ENCODE measurements at regions not wholly inside any gene's neighbourhood (a gene's known extent, or its start where the extent isn't known, plus 50 kb on each side); places are given as distances from the start of the nearest gene placed in this dataset.

- TF ChIP-seq NANOG (IDR thresholded peaks at IDR 0.05; ENCODE audit: insufficient read depth, low read depth, low read length, poor library complexity, severe bottlenecking), result no peak
- no peak for TF ChIP-seq SP4 (IDR thresholded peaks at IDR 0.05; ENCODE audit: low read length)
- no peak for TF ChIP-seq SP2 (IDR thresholded peaks at IDR 0.05; ENCODE audit: low read length)
- no peak for TF ChIP-seq CHD1 (IDR thresholded peaks at IDR 0.05; ENCODE audit: low read depth, low read length)
- no peak for TF ChIP-seq BACH1 (IDR thresholded peaks at IDR 0.05; ENCODE audit: low read length)
- no peak for TF ChIP-seq NRF1 (IDR thresholded peaks at IDR 0.05; ENCODE audit: low read depth, low read length)
- no peak for TF ChIP-seq CREB1 (IDR thresholded peaks at IDR 0.05)
- no peak for TF ChIP-seq RFX5 (IDR thresholded peaks at IDR 0.05; ENCODE audit: borderline replicate concordance, low read depth, low read length)
- H3K56ac ChIP-seq (replicated peaks; ENCODE audit: insufficient read length, low read depth, low read length), result no peak overlapping the region
- H3K27me3 ChIP-seq (replicated peaks in 1 of 4; ENCODE audit: control insufficient read depth in 3 of 4, extremely low read depth in 1 of 4, insufficient read depth in 3 of 4, low read length in 3 of 4), result no peaks in the 10 kb centered on the region
- H3K4me3 ChIP-seq (ENCODE audit: extremely low read depth in 1 of 4, insufficient read depth in 2 of 4, low read depth in 3 of 4, low read length in 4 of 4), result no peak overlapping the region
- no peak overlapping the region for H4K91ac ChIP-seq (replicated peaks; ENCODE audit: insufficient read length, low read length)
- H3K27ac ChIP-seq (ENCODE audit: low read depth, low read length), result no peak overlapping the region
- 91% methylated on average over 3 of the region's 3 CpGs; no CpG with 5 or more reads in 1 of the 2 experiments for WGBS, 2 experiments (ENCODE audit: extremely low coverage in 1 of 2, insufficient coverage in 1 of 2, insufficient read length in 1 of 2, insufficient replicate concordance in 2 of 2, low coverage in 1 of 2, low lambda C conversion rate in 2 of 2, missing lambda C conversion rate in 1 of 2)
- POLR2A ChIA-PET (ENCODE audit: partially characterized antibody), result no interaction called here
- no peak overlapping the region; the same call in 1 of the 2 replicates for H2AFZ ChIP-seq (ENCODE audit: low read length)
- H3K9ac ChIP-seq (replicated peaks in 1 of 4; ENCODE audit: extremely low read depth in 1 of 4, low read depth in 3 of 4, low read length in 3 of 4), result no peak overlapping the region
- H3K4ac ChIP-seq (replicated peaks; ENCODE audit: insufficient read length, low read depth, low read length), result no peak overlapping the region
- no peak overlapping the region for H2AK5ac ChIP-seq (ENCODE audit: low read depth, low read length)
- no peaks in the 10 kb centered on the region for H3K9me3 ChIP-seq (ENCODE audit: insufficient read depth in 2 of 2, low read depth in 1 of 2, low read length in 1 of 2)
- no peaks in the 10 kb centered on the region for H3K23me2 ChIP-seq (ENCODE audit: low read depth, low read length)
- H3K18ac ChIP-seq (ENCODE audit: extremely low read depth, low read length), result no peak overlapping the region
- FAIRE-seq (no peak), DNase-seq (ENCODE audit: low read depth in 1 of 2, low spot score in 2 of 2) (no peak)
- H2BK15ac ChIP-seq (ENCODE audit: low read length), result no peak overlapping the region
- no peaks in the 10 kb centered on the region for H3K79me2 ChIP-seq (ENCODE audit: control insufficient read depth in 1 of 2, insufficient read depth in 2 of 2, low read length in 2 of 2)
- H4K5ac ChIP-seq (ENCODE audit: insufficient read length, low read depth, low read length), result no peak overlapping the region
- H2BK12ac ChIP-seq (ENCODE audit: low read depth, low read length), result no peak overlapping the region
- no peaks in the 10 kb centered on the region for H3K79me1 ChIP-seq (ENCODE audit: low read depth, low read length)
- no peak overlapping the region for H2BK20ac ChIP-seq (ENCODE audit: low read length)
- H3K14ac ChIP-seq (ENCODE audit: insufficient read length), result no peak overlapping the region
- H3K4me1 ChIP-seq (replicated peaks in 1 of 4; ENCODE audit: control insufficient read depth in 3 of 4, insufficient read depth in 4 of 4, low read length in 3 of 4), result no peaks in the 10 kb centered on the region
- CTCF ChIA-PET (ENCODE audit: partially characterized antibody), result no interaction called here
- no peak overlapping the region for H2BK5ac ChIP-seq (ENCODE audit: low read depth, low read length)
- H2BK120ac ChIP-seq (replicated peaks; ENCODE audit: low read depth, low read length), result no peak overlapping the region
- no peak overlapping the region for H3K23ac ChIP-seq (ENCODE audit: insufficient read length)
- H4K20me1 ChIP-seq (replicated peaks in 1 of 2; ENCODE audit: control insufficient read depth in 1 of 2, insufficient read depth in 2 of 2, low read length in 2 of 2), result no peaks in the 10 kb centered on the region
- no peak overlapping the region for H4K8ac ChIP-seq (ENCODE audit: extremely low read depth, insufficient read depth, low read length)
- no peak overlapping the region for H3K4me2 ChIP-seq (ENCODE audit: insufficient read depth in 1 of 2, low read depth in 2 of 2, low read length in 2 of 2)
- no peaks in the 10 kb centered on the region for H3K36me3 ChIP-seq (ENCODE audit: control insufficient read depth in 2 of 4, insufficient read depth in 4 of 4, low read length in 3 of 4)
Observed at GRCh38 chr9:80222466-80223169, 650.9 kb downstream of the TLE4 start.
